Lung (tissue), 11 donors: ENCODE measurements at regions not wholly inside any gene's neighbourhood (a gene's known extent, or its start where the extent isn't known, plus 50 kb on each side); places are given as distances from the start of the nearest gene placed in this dataset.
"Not testable (repeated sequence)": the region's sequence is repeated elsewhere in the genome, so short reads cannot be mapped to it uniquely, and the experiment has no call there.

Source experiments
- ATAC-seq: fragments of 200-7000 bp; cut with Tn5 transposase; one replicate; pipeline ENCODE4 v1.9.1; 2020; ENCODE audit warnings: moderate number of reproducible peaks; ENCODE audit not compliant: insufficient read depth, low FRiP score
- DNase-seq, 3 donors: peaks; one replicate each; pipeline ENCODE4 v3.0.0-alpha.2; 2013 to 2017
- H3K27ac ChIP-seq, 2 donors: one replicate each; pipeline ENCODE4 v1.5.1; 2013; ENCODE audit warnings: mild to moderate bottlenecking in 2 of 2, moderate library complexity in 2 of 2, control low read depth in 1 of 2, inconsistent platforms in 1 of 2, low read depth in 1 of 2, low read length in 1 of 2
- H3K27me3 ChIP-seq, 3 donors: one replicate each; pipeline ENCODE4 v1.5.1; 2013; ENCODE audit warnings: low read length in 2 of 3; ENCODE audit not compliant: control insufficient read depth in 3 of 3, insufficient read depth in 3 of 3
- H3K36me3 ChIP-seq, 4 donors: one replicate each; pipeline ENCODE4 v1.5.1; 2013; ENCODE audit warnings: low read length in 4 of 4, mild to moderate bottlenecking in 1 of 4, moderate library complexity in 1 of 4; ENCODE audit not compliant: control insufficient read depth in 4 of 4, insufficient read depth in 4 of 4
- H3K4me1 ChIP-seq, 5 donors: one replicate each; pipeline ENCODE4 v1.5.1; 2013; ENCODE audit warnings: low read length in 5 of 5, mild to moderate bottlenecking in 2 of 5, moderate library complexity in 1 of 5; ENCODE audit not compliant: control insufficient read depth in 5 of 5, insufficient read depth in 5 of 5
- H3K4me3 ChIP-seq: one replicate; pipeline ENCODE4 v1.5.1; 2013; ENCODE audit warnings: mild to moderate bottlenecking, control low read depth, moderate library complexity
- H3K9ac ChIP-seq, 2 donors: one replicate each; pipeline ENCODE4 v1.5.1; 2013; ENCODE audit warnings: low read length in 2 of 2, control low read depth in 1 of 2; ENCODE audit not compliant: insufficient read depth in 1 of 2
- H3K9me3 ChIP-seq, 4 donors: one replicate each; pipeline ENCODE4 v1.5.1; 2013; ENCODE audit warnings: low read length in 3 of 4, mild to moderate bottlenecking in 1 of 4, moderate library complexity in 1 of 4; ENCODE audit not compliant: control insufficient read depth in 4 of 4, insufficient read depth in 3 of 4
- WGBS, 2 donors: extraction: QIAGEN DNeasy Blood & Tissue Kit; methylation state at CpG; one replicate each; pipeline ENCODE4 v1.1.7; 2013; 5-methylcytosine and 5-hydroxymethylcytosine counted together
- TF ChIP-seq, protein P1 (sequence below): IDR thresholded peaks from 2 replicates; pipeline ENCODE4 v1.5.1; 2012; ENCODE audit warnings: mild to moderate bottlenecking; ENCODE audit errors: control extremely low read depth, extremely low read depth
- donor health status: control.
- donor health status: control.
- donor health status: Bipolar disorder and iron deficiency.
- donor health status: healthy.
- donor health status: DM: yes; HTN: yes; CAD: no.

DNA sequence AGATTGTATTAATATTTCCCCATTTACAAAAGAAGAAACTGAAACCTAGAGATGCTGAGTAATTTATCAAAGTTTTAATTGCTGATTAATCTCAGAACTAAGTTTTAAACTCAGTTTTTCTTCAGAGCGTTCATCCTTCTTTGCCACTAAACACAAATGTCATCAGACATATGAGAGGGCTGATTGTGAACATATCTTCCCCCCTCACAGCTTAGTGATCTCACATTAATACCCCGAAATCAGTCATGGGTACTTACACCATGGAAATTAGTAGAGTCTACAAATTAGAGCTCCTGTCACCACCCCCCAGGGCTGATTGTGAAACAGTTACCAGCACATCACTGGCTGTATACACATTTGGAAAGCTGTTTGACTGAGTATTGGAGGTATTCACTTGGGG is 189.3 kb upstream of the SGO1 start:
- H3K36me3 ChIP-seq = no peaks in the 10 kb centered on the region
- H3K9ac ChIP-seq = no peak overlapping the region
- H3K4me1 ChIP-seq = peaks cover 0 to 4% (median 0%) of the 10 kb centered on the region in 5 donors
- ATAC-seq = no peak
- no peak overlapping the region for H3K27ac ChIP-seq
- no peaks in the 10 kb centered on the region for H3K9me3 ChIP-seq
- TF ChIP-seq, protein P1, sequence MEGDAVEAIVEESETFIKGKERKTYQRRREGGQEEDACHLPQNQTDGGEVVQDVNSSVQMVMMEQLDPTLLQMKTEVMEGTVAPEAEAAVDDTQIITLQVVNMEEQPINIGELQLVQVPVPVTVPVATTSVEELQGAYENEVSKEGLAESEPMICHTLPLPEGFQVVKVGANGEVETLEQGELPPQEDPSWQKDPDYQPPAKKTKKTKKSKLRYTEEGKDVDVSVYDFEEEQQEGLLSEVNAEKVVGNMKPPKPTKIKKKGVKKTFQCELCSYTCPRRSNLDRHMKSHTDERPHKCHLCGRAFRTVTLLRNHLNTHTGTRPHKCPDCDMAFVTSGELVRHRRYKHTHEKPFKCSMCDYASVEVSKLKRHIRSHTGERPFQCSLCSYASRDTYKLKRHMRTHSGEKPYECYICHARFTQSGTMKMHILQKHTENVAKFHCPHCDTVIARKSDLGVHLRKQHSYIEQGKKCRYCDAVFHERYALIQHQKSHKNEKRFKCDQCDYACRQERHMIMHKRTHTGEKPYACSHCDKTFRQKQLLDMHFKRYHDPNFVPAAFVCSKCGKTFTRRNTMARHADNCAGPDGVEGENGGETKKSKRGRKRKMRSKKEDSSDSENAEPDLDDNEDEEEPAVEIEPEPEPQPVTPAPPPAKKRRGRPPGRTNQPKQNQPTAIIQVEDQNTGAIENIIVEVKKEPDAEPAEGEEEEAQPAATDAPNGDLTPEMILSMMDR = no peak
- H3K27me3 ChIP-seq = no peaks in the 10 kb centered on the region
- H3K4me3 ChIP-seq = no peak overlapping the region
- WGBS, 2 donors = 63 to 67% methylated on average over 2 of the region's 2 CpGs
- DNase-seq = no peak

DNA sequence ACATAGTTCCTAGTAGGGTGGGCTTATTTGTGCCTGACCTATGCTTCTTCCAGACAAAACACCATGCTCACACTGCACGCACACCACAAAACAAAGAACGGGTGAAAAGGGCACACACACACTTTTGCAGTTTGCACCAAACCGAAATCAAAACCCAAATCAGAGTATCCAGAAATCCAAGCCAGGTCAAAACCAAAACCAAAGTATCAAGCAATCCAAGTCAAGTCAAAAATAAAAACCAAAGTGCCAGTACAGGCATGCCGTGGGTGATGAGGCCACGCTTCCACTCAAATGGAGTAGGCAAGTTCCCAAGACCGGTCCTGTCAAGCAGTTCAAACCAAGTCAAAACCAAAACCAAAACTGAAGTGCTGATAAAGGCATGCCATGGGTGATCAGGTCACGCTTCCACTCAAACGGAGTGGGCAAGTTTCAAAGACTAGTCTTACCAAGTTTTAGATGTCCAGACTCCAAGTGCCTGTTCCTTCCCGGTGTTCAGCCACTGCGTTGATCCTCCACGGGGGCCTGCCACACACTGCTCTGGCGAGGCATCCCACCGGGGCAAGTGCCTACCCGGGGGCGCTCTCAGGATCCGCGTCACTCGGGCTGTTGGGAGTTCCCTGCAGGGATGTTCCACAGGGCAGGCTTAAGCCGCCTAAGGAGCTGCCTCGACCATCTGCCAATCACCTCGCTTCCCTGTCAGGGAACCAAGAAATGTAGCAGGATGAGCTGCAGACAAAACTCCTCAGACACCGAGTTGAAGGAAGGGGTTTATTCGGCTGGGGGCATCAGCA is 184.5 kb upstream of the SGO1 start:
- H3K9ac ChIP-seq, H3K36me3 ChIP-seq, H3K4me1 ChIP-seq, ATAC-seq, DNase-seq, H3K9me3 ChIP-seq, H3K4me3 ChIP-seq, H3K27me3 ChIP-seq, H3K27ac ChIP-seq: not testable (repeated sequence)
- WGBS, 2 donors = 90 to 93% methylated on average over 23 of the region's 23 CpGs

DNA sequence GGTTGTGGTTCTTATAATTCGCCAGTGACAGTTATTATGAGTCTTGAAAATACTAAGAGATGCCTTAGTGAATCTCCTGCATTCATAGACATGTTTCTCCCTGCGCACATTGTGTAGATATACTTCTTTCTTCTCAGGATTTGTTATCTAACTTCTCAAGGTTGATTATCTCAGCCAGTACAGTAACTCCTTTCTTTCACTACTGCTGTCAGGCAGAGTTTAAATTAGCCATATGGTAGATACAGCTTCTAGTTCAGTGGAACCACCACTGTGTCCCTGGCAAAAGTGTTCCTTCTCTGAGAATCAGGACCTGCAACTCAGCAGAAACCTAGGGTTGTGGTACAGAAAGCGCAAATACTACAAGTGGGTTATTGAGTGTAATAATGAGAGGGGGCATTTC is 175.0 kb upstream of the SGO1 start:
- no peaks in the 10 kb centered on the region for H3K9me3 ChIP-seq
- no peak overlapping the region for H3K4me3 ChIP-seq
- H3K4me1 ChIP-seq = no peaks in the 10 kb centered on the region
- H3K27ac ChIP-seq = no peak overlapping the region
- no peak overlapping the region for H3K9ac ChIP-seq
- no peaks in the 10 kb centered on the region for H3K36me3 ChIP-seq
- no peaks in the 10 kb centered on the region for H3K27me3 ChIP-seq
- no peak for ATAC-seq
- DNase-seq = no peak
- TF ChIP-seq, protein P1 = no peak
- WGBS, 2 donors = 90 to 93% methylated on average over 3 of the region's 3 CpGs

DNA sequence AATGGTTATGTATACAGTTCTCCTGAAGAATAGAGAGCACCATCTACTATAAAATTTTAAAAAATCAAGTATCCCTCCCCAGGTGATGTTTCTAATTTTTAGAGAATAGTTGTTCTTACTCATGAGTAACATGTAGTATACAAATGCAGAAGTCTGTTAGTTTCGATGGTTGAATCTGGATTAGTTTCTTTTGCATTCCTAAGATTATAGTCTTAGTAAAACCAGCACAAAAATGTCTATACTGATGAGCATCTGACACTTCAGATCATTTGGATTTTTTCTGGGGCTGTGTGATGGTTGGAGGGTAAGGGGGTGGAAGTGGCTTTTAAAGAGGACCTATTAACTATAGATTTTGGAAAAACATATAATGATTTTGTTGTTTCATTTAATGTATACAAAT is 167.3 kb upstream of the SGO1 start:
- Histone ChIP-seq H3K9ac (no peak overlapping the region), H3K9me3 (no peaks in the 10 kb centered on the region), H3K4me1 (no peaks in the 10 kb centered on the region), H3K27me3 (no peaks in the 10 kb centered on the region), H3K4me3 (no peak overlapping the region), H3K27ac (no peak overlapping the region), H3K36me3 (no peaks in the 10 kb centered on the region)
- WGBS, 2 donors = 93 to 95% methylated on average over 1 of the region's 1 CpG
- ATAC-seq = no peak
- no peak for DNase-seq
- TF ChIP-seq, protein P1 = no peak
